GM19351 (cell line): ENCODE measurements at regions not wholly inside any gene's neighbourhood (a gene's known extent, or its start where the extent isn't known, plus 50 kb on each side); places are given as distances from the start of the nearest gene placed in this dataset.
"Not testable (repeated sequence)": the region's sequence is repeated elsewhere in the genome, so short reads cannot be mapped to it uniquely, and the experiment has no call there.

Source experiments
- ATAC-seq: cut with Tn5 transposase; IDR thresholded peaks from one replicate; pipeline ENCODE4 v1.9.1; 2021; ENCODE audit warnings: mild to moderate bottlenecking, moderate library complexity; ENCODE audit not compliant: unreplicated experiment

- no peak for ATAC-seq
These were observed 87.7 kb downstream of the DCK start for GRCh38 chr4:71081192-71081591.

DNA sequence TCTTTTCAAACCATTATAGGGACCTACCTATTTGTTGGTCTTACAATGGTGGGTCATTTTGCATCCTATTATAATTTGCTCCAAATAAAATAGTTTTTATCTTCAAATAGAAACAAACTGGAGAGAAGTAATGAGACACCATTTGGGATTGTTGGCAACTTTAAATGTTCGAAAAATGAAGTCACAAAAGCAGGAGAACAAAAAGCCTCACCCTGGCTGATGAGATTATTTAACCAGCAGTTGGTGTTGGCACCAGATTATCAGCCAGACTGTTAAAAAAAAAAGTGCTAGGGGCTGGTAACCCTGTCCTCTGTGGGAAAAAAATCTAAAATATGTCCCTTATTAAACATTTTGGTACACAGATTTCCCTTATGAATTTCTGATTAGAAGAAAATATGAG, 100.3 kb downstream of the DCK start:
- no peak for ATAC-seq

- ATAC-seq, result no peak
These were observed 100.8 kb downstream of the DCK start for GRCh38 chr4:71094201-71094600.

- ATAC-seq, result no peak
These were observed 101.7 kb downstream of the DCK start for GRCh38 chr4:71095141-71095540.

DNA sequence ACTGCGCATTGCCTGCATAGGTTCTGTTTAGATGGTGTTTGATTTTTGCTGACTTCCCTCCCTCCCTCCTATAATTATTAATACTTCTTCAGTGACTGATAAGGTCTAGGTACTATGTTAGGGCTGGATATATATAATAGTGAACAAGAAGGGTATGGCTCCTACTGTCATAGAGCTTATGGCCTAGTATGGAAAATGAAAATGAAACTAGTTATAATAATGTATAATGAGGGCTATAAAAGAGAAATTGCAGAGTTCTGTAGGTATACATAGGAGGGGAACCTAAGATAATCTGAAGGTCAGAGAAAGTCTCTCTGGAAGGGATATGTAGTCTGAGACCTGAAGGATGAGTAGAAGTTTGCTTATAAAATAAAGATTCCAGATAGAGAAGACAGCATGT, 102.1 kb downstream of the DCK start:
- no peak for ATAC-seq

GRCh38 chr4:71107726-71108125, 114.3 kb downstream of the DCK start:
- no peak for ATAC-seq

DNA sequence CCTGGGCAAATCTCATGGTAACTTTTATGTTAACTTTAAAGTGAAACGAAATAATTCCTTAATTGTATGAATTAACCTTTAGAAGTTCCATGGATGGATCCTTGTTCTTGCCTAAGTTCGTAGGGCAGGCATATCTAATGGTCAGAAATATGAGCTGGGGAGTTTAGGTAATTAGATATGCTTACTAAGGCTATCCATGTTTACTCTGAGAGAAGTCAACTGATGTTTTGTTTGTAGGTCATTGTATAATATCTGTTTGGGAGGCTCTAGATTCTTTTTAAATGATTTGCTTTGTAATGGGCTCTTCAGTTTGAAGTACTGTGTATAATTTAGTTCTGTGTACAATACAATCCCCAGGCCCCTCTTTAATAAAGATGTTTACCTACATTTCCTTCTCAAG, 117.0 kb downstream of the DCK start:
- no peak for ATAC-seq

GRCh38 chr4:71111133-71111532, 117.7 kb downstream of the DCK start:
- not testable (repeated sequence) for ATAC-seq

DNA sequence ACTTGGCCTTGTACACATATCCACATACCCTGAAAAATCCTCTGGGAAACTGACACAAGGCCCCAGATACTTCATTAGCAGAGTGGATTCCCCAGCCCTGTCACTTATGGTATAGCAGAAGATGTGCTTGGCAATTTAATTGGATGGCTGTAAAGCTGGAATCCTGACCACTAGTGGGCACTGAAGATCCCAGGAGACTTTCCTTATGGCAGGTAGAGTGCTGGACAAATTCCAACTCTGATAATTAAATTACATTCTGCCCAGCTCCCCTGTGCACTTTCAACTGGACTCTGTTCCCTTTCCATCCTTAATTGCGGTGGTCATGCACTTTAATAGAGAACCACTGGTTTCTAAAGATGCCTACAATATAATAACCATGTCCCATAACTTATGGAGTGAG, 119.8 kb downstream of the DCK start:
- ATAC-seq, result no peak

GRCh38 chr4:71120831-71121524, 127.5 kb downstream of the DCK start:
- ATAC-seq, result no peak

DNA sequence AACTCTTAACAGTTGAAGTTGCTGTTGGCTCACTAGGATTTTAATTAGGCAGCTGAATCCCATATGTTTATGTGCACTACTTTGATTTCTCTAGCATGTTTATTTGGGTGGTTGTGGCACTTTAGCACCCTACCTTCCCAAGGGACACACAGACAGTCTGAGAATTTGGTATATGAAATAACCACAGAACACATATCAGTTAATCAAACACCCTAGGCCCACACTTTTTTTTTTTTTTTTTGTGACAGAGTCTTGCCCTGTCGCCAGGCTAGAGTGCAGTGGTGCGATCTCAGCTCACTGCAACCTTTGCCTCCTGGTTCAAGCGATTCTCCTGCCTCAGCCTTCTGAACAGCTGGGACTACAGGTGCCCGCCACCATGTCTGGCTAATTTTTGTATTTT, 130.5 kb downstream of the DCK start:
- no peak for ATAC-seq

GRCh38 chr4:71125137-71125536, 131.7 kb downstream of the DCK start:
- no peak for ATAC-seq

DNA sequence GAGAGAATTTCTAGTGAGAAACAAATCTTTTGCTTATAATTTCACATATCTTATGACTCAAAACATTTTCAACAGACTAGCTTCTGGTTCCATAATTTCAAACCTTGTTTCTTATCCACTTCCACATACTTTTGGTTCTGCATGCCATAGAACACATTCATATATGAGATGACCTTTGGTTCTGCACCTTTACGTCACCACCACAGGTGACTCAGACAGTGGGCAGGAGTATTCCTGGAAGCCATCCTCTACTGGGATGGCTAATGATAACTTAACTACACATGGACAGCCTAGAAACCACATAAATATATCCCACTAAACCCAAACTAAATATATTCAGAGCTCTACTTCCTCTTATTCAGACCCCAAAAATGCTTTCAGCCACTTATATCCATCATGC, 133.3 kb downstream of the DCK start:
- ATAC-seq, result no peak

DNA sequence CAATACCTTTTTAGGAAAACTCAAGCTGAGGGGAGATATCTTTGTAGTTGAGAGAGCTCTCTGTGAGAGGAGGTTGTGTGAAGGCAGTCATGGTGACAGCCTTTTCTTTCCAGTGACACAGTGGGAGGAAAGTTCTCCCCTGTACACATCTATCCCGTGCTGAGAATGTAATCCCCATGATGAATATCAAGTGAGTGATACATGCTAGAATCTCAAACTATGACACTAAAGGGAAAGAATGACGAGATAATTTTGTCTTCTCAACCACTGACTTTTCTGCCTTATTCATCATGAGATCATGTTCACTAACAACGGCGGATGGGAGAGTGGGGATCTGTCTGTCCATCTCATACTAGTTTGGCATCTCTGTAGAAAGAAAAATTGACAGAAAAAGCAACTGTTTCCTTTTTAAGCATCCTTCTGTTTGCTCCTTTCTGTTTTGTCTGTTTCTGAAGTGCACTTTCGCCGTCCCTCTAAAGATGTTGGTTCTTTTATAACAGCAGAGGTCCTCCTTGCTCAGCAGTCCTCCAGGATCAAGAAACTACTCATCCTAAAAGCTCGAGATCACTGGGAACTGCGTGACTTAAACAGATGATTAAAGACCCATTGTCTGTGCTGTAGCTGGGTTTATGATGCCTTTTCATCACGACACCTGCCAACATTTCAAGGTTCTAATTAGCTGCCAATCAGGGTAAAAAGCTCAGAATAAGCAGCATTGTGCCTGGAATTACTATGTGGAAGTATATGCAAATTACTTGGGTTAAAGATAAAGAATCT, 137.6 kb downstream of the DCK start:
- no peak for ATAC-seq

GRCh38 chr4:71132486-71132885, 139.0 kb downstream of the DCK start:
- ATAC-seq, result no peak

- no peak for ATAC-seq
These were observed 140.0 kb downstream of the DCK start for GRCh38 chr4:71133491-71133890.

- no peak for ATAC-seq
These were observed 142.6 kb downstream of the DCK start for GRCh38 chr4:71136071-71136470.

DNA sequence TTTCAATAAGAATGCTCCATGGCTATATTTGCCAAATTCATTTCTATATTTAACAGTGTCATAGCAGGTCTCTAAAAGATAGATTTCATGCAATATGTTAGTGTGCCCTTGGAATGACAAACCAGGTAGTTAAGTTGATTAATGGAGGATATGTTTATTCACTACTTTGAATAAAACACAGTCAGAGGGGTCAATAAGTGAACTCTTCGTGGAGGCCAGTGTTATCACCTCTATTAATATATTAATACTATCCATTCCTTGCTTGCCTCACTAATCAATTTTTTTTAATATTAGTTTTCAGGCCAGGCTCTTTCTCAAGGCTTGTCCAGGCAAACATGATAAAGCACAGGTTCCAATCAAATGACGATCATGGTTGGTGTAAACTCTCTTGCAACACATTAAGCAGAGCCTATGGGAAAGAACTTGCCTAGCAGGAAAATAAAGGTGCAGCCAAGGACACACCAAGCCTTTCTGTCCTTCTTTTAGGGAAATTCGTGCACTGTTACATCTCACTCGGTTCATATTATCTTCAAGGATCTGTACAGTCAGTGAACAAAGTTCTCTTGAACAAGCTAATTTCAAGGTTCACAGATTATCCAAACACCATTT, 144.7 kb downstream of the DCK start:
- ATAC-seq, result no peak

- ATAC-seq, result no peak
These were observed 147.1 kb downstream of the DCK start for GRCh38 chr4:71140563-71140962.

- peak; percentile 97 for ATAC-seq
These were observed 147.7 kb downstream of the DCK start for GRCh38 chr4:71141125-71141524.

- ATAC-seq, result no peak
These were observed 153.8 kb downstream of the DCK start for GRCh38 chr4:71147261-71147660.

DNA sequence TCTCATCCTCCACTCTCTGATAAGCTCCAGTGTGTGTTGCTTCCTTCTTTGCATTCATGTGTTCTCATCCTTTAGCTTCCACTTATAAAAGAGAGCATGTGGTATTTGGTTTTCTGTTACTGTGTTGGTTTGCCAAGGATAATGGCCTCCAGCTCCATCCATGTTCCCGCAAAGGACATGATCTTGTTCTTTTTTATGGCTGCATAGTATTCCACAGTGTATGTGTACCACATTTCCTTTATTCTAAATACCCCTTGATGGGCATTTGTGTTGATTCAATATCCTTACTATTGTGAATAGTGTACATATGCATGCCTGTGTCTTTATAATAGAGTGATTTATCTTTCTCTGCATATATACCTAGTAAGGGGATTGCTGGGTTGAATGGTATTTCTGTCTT, 155.1 kb downstream of the DCK start:
- ATAC-seq, result no peak
